ENCODE measurements at regions not wholly inside any gene's neighbourhood (a gene's known extent, or its start where the extent isn't known, plus 50 kb on each side); places are given as distances from the start of the nearest gene placed in this dataset.
A peak's percentile ranks its signal among the peaks of the same experiment; 100 is the strongest.
"Not testable (repeated sequence)": the region's sequence is repeated elsewhere in the genome, so short reads cannot be mapped to it uniquely, and the experiment has no call there.

DNA sequence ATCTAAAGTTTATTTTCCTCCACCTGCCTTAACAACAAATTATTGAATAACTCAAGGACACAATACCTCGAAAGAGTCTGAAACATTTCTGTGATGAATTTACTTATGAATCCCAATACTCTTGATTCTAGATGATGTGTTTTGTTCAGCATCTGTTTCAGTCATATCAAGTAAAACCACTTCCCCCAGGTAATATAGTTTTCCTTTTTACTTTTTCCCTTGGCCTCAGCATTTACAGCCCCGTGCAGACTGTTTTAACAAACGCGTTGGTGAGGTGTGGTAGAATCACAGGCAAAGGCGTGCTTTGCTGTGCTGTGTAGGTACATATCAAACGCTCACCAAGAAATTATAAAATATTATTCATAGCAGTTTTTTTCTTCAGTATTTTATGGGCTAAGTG, 83.1 kb upstream of the SAMD11 start:
- H3K4me1 ChIP-seq (ENCODE audit: insufficient read depth, low read length, poor library complexity, severe bottlenecking), result peaks cover 67% of the 10 kb centered on the region
- not testable (repeated sequence) for H2AFZ ChIP-seq (ENCODE audit: low read length); H3K36me3 ChIP-seq (ENCODE audit: insufficient read depth, low read length); H3K9ac ChIP-seq (ENCODE audit: low read depth, low read length, poor library complexity, severe bottlenecking); H3F3A ChIP-seq (ENCODE audit: low read depth); H4K20me1 ChIP-seq (ENCODE audit: insufficient read depth, low read length, poor library complexity, severe bottlenecking); H3K9me3 ChIP-seq (ENCODE audit: insufficient read depth, low read depth, low read length); H3K9me2 ChIP-seq (replicated peaks; ENCODE audit: low read depth, low read length); H3K27me3 ChIP-seq (ENCODE audit: insufficient read depth, low read length, poor library complexity, severe bottlenecking); H3K4me2 ChIP-seq (ENCODE audit: low read depth, low read length, poor library complexity, severe bottlenecking)
- peak overlapping the region; percentile 16 for H3K4me3 ChIP-seq (ENCODE audit: low read length, poor library complexity, severe bottlenecking)
- peaks cover 16% of the 10 kb centered on the region; the same call in 1 of the 2 replicates for H3K79me2 ChIP-seq (ENCODE audit: insufficient read depth, low read length)

GRCh38 chr1:841671-842425, 81.9 kb upstream of the SAMD11 start:
- H2AFZ ChIP-seq (ENCODE audit: low read length); H3F3A ChIP-seq (ENCODE audit: low read depth); H3K9me2 ChIP-seq (replicated peaks; ENCODE audit: low read depth, low read length); H3K27me3 ChIP-seq (ENCODE audit: insufficient read depth, low read length, poor library complexity, severe bottlenecking); H4K20me1 ChIP-seq (ENCODE audit: insufficient read depth, low read length, poor library complexity, severe bottlenecking); H3K9me3 ChIP-seq (ENCODE audit: insufficient read depth, low read depth, low read length); H3K36me3 ChIP-seq (ENCODE audit: insufficient read depth, low read length): not testable (repeated sequence)
- peak overlapping the region; percentile 53 for H3K9ac ChIP-seq (ENCODE audit: low read depth, low read length, poor library complexity, severe bottlenecking)
- peak overlapping the region; percentile 55 for H3K4me2 ChIP-seq (ENCODE audit: low read depth, low read length, poor library complexity, severe bottlenecking)
- H3K79me2 ChIP-seq (ENCODE audit: insufficient read depth, low read length), result peaks cover 10% of the 10 kb centered on the region; the same call in 1 of the 2 replicates
- peak overlapping the region; percentile 23 for H3K4me3 ChIP-seq (ENCODE audit: low read length, poor library complexity, severe bottlenecking)
- H3K4me1 ChIP-seq (ENCODE audit: insufficient read depth, low read length, poor library complexity, severe bottlenecking), result peaks cover 62% of the 10 kb centered on the region

DNA sequence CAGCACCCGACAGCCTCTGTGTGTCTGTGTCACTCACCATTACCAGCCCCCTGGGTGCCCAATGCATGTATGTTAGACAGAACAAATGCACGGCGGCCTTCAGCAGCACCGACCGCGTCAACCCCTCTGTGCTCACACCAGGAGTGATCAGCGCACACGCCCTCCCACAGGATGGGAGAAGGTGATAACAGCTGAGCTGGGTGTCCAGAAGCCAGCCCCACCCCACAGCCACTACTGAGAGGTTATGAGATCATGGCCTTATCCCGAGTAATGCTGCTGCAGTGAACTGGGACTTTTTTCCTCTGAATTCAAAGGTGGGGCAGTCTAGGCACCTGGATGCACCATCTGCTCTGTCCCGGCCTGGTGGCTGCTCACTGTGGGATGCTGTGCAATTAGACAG, 80.9 kb upstream of the SAMD11 start:
- not testable (repeated sequence) for H4K20me1 ChIP-seq (ENCODE audit: insufficient read depth, low read length, poor library complexity, severe bottlenecking); H3K36me3 ChIP-seq (ENCODE audit: insufficient read depth, low read length); H3K9me2 ChIP-seq (replicated peaks; ENCODE audit: low read depth, low read length); H3K4me3 ChIP-seq (ENCODE audit: low read length, poor library complexity, severe bottlenecking); H3K9me3 ChIP-seq (ENCODE audit: insufficient read depth, low read depth, low read length); H2AFZ ChIP-seq (ENCODE audit: low read length); H3F3A ChIP-seq (ENCODE audit: low read depth); H3K27me3 ChIP-seq (ENCODE audit: insufficient read depth, low read length, poor library complexity, severe bottlenecking)
- peaks cover 56% of the 10 kb centered on the region for H3K4me1 ChIP-seq (ENCODE audit: insufficient read depth, low read length, poor library complexity, severe bottlenecking)
- H3K4me2 ChIP-seq (ENCODE audit: low read depth, low read length, poor library complexity, severe bottlenecking), result peak overlapping the region; percentile 44
- H3K79me2 ChIP-seq (ENCODE audit: insufficient read depth, low read length), result peaks cover 10% of the 10 kb centered on the region; the same call in 1 of the 2 replicates
- H3K9ac ChIP-seq (ENCODE audit: low read depth, low read length, poor library complexity, severe bottlenecking), result peak overlapping the region; percentile 60

- not testable (repeated sequence) for H3K36me3 ChIP-seq (ENCODE audit: insufficient read depth, low read length); H3F3A ChIP-seq (ENCODE audit: low read depth); H2AFZ ChIP-seq (ENCODE audit: low read length); H3K9me3 ChIP-seq (ENCODE audit: insufficient read depth, low read depth, low read length); H3K4me3 ChIP-seq (ENCODE audit: low read length, poor library complexity, severe bottlenecking); H4K20me1 ChIP-seq (ENCODE audit: insufficient read depth, low read length, poor library complexity, severe bottlenecking); H3K27me3 ChIP-seq (ENCODE audit: insufficient read depth, low read length, poor library complexity, severe bottlenecking); H3K9me2 ChIP-seq (replicated peaks; ENCODE audit: low read depth, low read length)
- peaks cover 49% of the 10 kb centered on the region for H3K4me1 ChIP-seq (ENCODE audit: insufficient read depth, low read length, poor library complexity, severe bottlenecking)
- H3K4me2 ChIP-seq (ENCODE audit: low read depth, low read length, poor library complexity, severe bottlenecking), result peak overlapping the region; percentile 30
- peak overlapping the region; percentile 48 for H3K9ac ChIP-seq (ENCODE audit: low read depth, low read length, poor library complexity, severe bottlenecking)
- peaks cover 10% of the 10 kb centered on the region; the same call in 1 of the 2 replicates for H3K79me2 ChIP-seq (ENCODE audit: insufficient read depth, low read length)
These were observed 79.8 kb upstream of the SAMD11 start for GRCh38 chr1:843946-844345.

GRCh38 chr1:844472-845026, 79.2 kb upstream of the SAMD11 start:
- Histone ChIP-seq H3K4me3 (ENCODE audit: low read length, poor library complexity, severe bottlenecking) (no peak overlapping the region), H3K9me3 (ENCODE audit: insufficient read depth, low read depth, low read length) (no peaks in the 10 kb centered on the region), H3K27me3 (ENCODE audit: insufficient read depth, low read length, poor library complexity, severe bottlenecking) (no peaks in the 10 kb centered on the region), H3K36me3 (ENCODE audit: insufficient read depth, low read length) (no peaks in the 10 kb centered on the region), H3K9ac (ENCODE audit: low read depth, low read length, poor library complexity, severe bottlenecking) (peak overlapping the region; percentile 48), H3K9me2 (replicated peaks; ENCODE audit: low read depth, low read length) (no peaks in the 10 kb centered on the region), H3F3A (ENCODE audit: low read depth) (0 out of 2 replicates have a peak, but pooled peaks cover 3% of the 10 kb centered on the region), H3K4me2 (ENCODE audit: low read depth, low read length, poor library complexity, severe bottlenecking) (peak overlapping the region; percentile 30), H4K20me1 (ENCODE audit: insufficient read depth, low read length, poor library complexity, severe bottlenecking) (no peaks in the 10 kb centered on the region), H2AFZ (ENCODE audit: low read length) (no peak overlapping the region), H3K4me1 (ENCODE audit: insufficient read depth, low read length, poor library complexity, severe bottlenecking) (peaks cover 43% of the 10 kb centered on the region), H3K79me2 (ENCODE audit: insufficient read depth, low read length) (peaks cover 5% of the 10 kb centered on the region; the same call in 1 of the 2 replicates)
- TF ChIP-seq CTCF (conservative IDR thresholded peaks at IDR 0.05; ENCODE audit: low read length) (no peak), EZH2phosphoT487 (IDR thresholded peaks at IDR 0.05; ENCODE audit: borderline replicate concordance) (no peak)

- not testable (repeated sequence) for H3K27me3 ChIP-seq (ENCODE audit: insufficient read depth, low read length, poor library complexity, severe bottlenecking); H3F3A ChIP-seq (ENCODE audit: low read depth); H3K9me3 ChIP-seq (ENCODE audit: insufficient read depth, low read depth, low read length); H3K9me2 ChIP-seq (replicated peaks; ENCODE audit: low read depth, low read length); H3K79me2 ChIP-seq (ENCODE audit: insufficient read depth, low read length); H3K9ac ChIP-seq (ENCODE audit: low read depth, low read length, poor library complexity, severe bottlenecking); H3K4me2 ChIP-seq (ENCODE audit: low read depth, low read length, poor library complexity, severe bottlenecking); H4K20me1 ChIP-seq (ENCODE audit: insufficient read depth, low read length, poor library complexity, severe bottlenecking); H3K36me3 ChIP-seq (ENCODE audit: insufficient read depth, low read length); H3K4me3 ChIP-seq (ENCODE audit: low read length, poor library complexity, severe bottlenecking); H2AFZ ChIP-seq (ENCODE audit: low read length)
- peaks cover 43% of the 10 kb centered on the region for H3K4me1 ChIP-seq (ENCODE audit: insufficient read depth, low read length, poor library complexity, severe bottlenecking)
These were observed 78.1 kb upstream of the SAMD11 start for GRCh38 chr1:845641-846040.

All from Loucy (cell line).